HFFc6 (cell line): ENCODE measurements at regions not wholly inside any gene's neighbourhood (a gene's known extent, or its start where the extent isn't known, plus 50 kb on each side); places are given as distances from the start of the nearest gene placed in this dataset.

Experiments used
- DNase-seq: peaks from one replicate; pipeline ENCODE4 v3.0.0-alpha.2; 2018
- H3K27ac Mint-ChIP-seq: 2 replicates; pipeline ENCODE4 v1.8.0; 2020; ENCODE audit warnings: mild to moderate bottlenecking, mixed read lengths
- H3K27me3 Mint-ChIP-seq: 2 replicates; pipeline ENCODE4 v1.8.0; 2021; ENCODE audit warnings: mild to moderate bottlenecking, moderate library complexity, mixed read lengths; ENCODE audit not compliant: insufficient read depth
- H3K36me3 Mint-ChIP-seq: 2 replicates; pipeline ENCODE4 v1.8.0; 2021; ENCODE audit warnings: low read depth, mixed read lengths
- H3K4me1 Mint-ChIP-seq: 2 replicates; pipeline ENCODE4 v1.8.0; 2020; ENCODE audit warnings: low read depth, mixed read lengths
- H3K4me3 Mint-ChIP-seq: 2 replicates; pipeline ENCODE4 v1.8.0; 2020; ENCODE audit warnings: mild to moderate bottlenecking, moderate library complexity, mixed read lengths
- H3K9me3 Mint-ChIP-seq: 2 replicates; pipeline ENCODE4 v1.8.0; 2020; ENCODE audit warnings: mild to moderate bottlenecking, mixed read lengths
- CTCF ChIP-seq: fragments of 200-600 bp; sonication (generic); IDR thresholded peaks from 2 replicates; pipeline ENCODE4 v1.5.0; 2021; ENCODE audit warnings: antibody characterized with exemption, mild to moderate bottlenecking

GRCh38 chr14:89524412-89524811 is 107.4 kb upstream of the FOXN3 start:
- peaks cover 25% of the 10 kb centered on the region for H3K9me3 Mint-ChIP-seq
- H3K27ac Mint-ChIP-seq: no peak overlapping the region

GRCh38 chr14:89521988-89522387 is 105.0 kb upstream of the FOXN3 start:
- peaks cover 25% of the 10 kb centered on the region for H3K9me3 Mint-ChIP-seq
- no peak for DNase-seq
- H3K27ac Mint-ChIP-seq: no peak overlapping the region
- H3K36me3 Mint-ChIP-seq: peaks cover 34% of the 10 kb centered on the region
- peaks cover 13% of the 10 kb centered on the region for H3K4me1 Mint-ChIP-seq
- no peak overlapping the region for H3K4me3 Mint-ChIP-seq
- no peaks in the 10 kb centered on the region for H3K27me3 Mint-ChIP-seq
- no peak for TF ChIP-seq CTCF

More at GRCh38 chr14:89524412-89524811, 107.4 kb upstream of the FOXN3 start:
- Mint-ChIP-seq H3K27me3 (no peaks in the 10 kb centered on the region; the same call in 1 of the 2 replicates), H3K4me1 (peaks cover 13% of the 10 kb centered on the region), H3K4me3 (no peak overlapping the region), H3K36me3 (peaks cover 36% of the 10 kb centered on the region)
- no peak for DNase-seq
- TF ChIP-seq CTCF: no peak

- H3K9me3 Mint-ChIP-seq: peaks cover 25% of the 10 kb centered on the region
- TF ChIP-seq CTCF: no peak
- peaks cover 38% of the 10 kb centered on the region for H3K36me3 Mint-ChIP-seq
- no peak overlapping the region for H3K27ac Mint-ChIP-seq
- no peak for DNase-seq
- no peaks in the 10 kb centered on the region for H3K4me1 Mint-ChIP-seq
- no peak overlapping the region for H3K4me3 Mint-ChIP-seq
- H3K27me3 Mint-ChIP-seq: no peaks in the 10 kb centered on the region
Observed at GRCh38 chr14:89519040-89519439, 102.0 kb upstream of the FOXN3 start.

- Mint-ChIP-seq H3K4me3 (no peak overlapping the region), H3K27ac (no peak overlapping the region), H3K36me3 (peaks cover 18% of the 10 kb centered on the region), H3K4me1 (peaks cover 3% of the 10 kb centered on the region), H3K27me3 (no peaks in the 10 kb centered on the region), H3K9me3 (peaks cover 9% of the 10 kb centered on the region)
- no peak for DNase-seq
- TF ChIP-seq CTCF: no peak
Observed at GRCh38 chr14:89516173-89516572, 99.1 kb upstream of the FOXN3 start.

- Mint-ChIP-seq H3K4me3 (no peak overlapping the region), H3K36me3 (peaks cover 18% of the 10 kb centered on the region)
Observed at GRCh38 chr14:89514601-89515000, 97.6 kb upstream of the FOXN3 start.

More at GRCh38 chr14:89514601-89515000, 97.6 kb upstream of the FOXN3 start:
- Mint-ChIP-seq H3K27me3 (no peaks in the 10 kb centered on the region), H3K9me3 (no peaks in the 10 kb centered on the region), H3K4me1 (peaks cover 19% of the 10 kb centered on the region), H3K27ac (no peak overlapping the region)
- no peak for DNase-seq
- TF ChIP-seq CTCF: no peak
